ENCODE measurements at regions not wholly inside any gene's neighbourhood (a gene's known extent, or its start where the extent isn't known, plus 50 kb on each side); places are given as distances from the start of the nearest gene placed in this dataset.

DNA sequence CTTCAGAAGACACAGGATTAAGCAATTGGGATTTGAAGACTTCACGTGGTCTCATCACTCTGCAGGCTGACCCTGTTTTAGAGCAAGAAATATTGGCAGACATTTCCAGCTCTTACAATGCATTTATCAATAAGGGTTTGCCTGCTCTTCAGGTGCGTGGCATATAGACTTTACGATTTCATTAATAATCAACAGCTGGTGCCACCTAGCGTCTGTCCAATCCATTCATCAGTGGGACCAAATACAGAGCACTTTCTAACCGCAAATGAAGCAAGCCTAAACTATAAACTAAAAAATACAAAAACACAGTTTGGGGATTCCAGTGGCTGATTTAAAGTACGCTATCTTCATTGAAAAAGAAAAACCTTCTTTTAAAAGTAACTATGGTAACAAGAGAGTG lies 125.4 kb upstream of the DMD start:
- intact Hi-C loops (cut with micrococcal nuclease) = loop anchor here (5.0 kb wide), 1 partner anchor 929 kb away; no protein-coding TSS in a partner anchor
- Mint-ChIP-seq H3K36me3 (ENCODE audit: low read depth) (no peaks in the 10 kb centered on the region), H3K4me1 (no peaks in the 10 kb centered on the region), H3K27ac (no peak overlapping the region), H3K4me3 (no peak overlapping the region), H3K9me3 (no peaks in the 10 kb centered on the region), H3K27me3 (no peaks in the 10 kb centered on the region)
- ChIA-PET POLR2A (no interaction called here), CTCF (no interaction called here)
- DNase-seq (no peak), ATAC-seq (ENCODE audit: low read depth) (no peak)
- TF ChIP-seq, protein P1, sequence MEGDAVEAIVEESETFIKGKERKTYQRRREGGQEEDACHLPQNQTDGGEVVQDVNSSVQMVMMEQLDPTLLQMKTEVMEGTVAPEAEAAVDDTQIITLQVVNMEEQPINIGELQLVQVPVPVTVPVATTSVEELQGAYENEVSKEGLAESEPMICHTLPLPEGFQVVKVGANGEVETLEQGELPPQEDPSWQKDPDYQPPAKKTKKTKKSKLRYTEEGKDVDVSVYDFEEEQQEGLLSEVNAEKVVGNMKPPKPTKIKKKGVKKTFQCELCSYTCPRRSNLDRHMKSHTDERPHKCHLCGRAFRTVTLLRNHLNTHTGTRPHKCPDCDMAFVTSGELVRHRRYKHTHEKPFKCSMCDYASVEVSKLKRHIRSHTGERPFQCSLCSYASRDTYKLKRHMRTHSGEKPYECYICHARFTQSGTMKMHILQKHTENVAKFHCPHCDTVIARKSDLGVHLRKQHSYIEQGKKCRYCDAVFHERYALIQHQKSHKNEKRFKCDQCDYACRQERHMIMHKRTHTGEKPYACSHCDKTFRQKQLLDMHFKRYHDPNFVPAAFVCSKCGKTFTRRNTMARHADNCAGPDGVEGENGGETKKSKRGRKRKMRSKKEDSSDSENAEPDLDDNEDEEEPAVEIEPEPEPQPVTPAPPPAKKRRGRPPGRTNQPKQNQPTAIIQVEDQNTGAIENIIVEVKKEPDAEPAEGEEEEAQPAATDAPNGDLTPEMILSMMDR (IDR thresholded peaks at IDR 0.05) = no peak

DNA sequence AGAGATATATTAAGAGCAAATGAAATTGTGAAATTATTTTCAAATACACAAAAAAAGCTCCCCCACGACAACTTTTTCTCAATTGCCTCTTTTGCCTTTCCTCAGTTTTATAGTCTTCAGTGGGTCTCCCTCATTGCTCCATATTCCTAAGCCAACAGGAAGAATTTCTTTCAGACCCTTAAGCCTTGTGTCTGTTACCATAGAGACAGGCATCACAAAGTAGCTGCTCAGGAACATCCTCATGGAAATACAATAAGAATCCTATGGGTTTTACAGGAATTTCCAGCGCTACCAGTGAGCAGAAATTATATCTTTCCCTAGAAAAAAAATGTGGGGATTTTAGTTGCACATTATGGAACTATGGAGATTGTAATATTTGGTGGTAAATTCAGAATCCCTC lies 121.9 kb upstream of the DMD start:
- Mint-ChIP-seq H3K27me3 (no peaks in the 10 kb centered on the region), H3K9me3 (no peaks in the 10 kb centered on the region), H3K27ac (no peak overlapping the region), H3K36me3 (ENCODE audit: low read depth) (no peaks in the 10 kb centered on the region), H3K4me3 (no peak overlapping the region), H3K4me1 (no peaks in the 10 kb centered on the region)
- POLR2A ChIA-PET = no interaction called here
- intact Hi-C loops (cut with micrococcal nuclease) = no loop called here
- DNase-seq (no peak), ATAC-seq (ENCODE audit: low read depth) (no peak)
- CTCF ChIA-PET = no interaction called here
- TF ChIP-seq, protein P1 (IDR thresholded peaks at IDR 0.05) = no peak

DNA sequence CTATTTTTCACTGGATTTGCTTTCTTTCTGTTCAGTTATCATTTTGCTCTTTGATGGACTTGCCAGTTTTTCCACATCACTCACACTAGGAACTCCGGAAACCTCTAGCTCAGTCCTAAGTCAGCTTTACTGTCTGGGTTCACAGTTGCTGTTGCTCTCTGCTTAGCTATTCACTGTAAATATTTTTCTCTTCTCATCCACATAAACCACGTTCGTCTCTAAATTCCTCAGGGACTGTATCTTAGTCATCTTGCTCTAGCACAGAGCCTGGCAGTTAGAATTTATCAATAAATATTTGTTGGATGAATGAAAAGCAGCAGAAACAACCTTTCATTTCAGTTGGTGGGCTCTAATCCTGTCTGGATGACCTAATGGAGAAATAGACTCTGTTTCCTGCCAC lies 119.4 kb upstream of the DMD start:
- Mint-ChIP-seq H3K9me3 (no peaks in the 10 kb centered on the region), H3K27me3 (no peaks in the 10 kb centered on the region), H3K4me3 (no peak overlapping the region), H3K27ac (no peak overlapping the region), H3K4me1 (no peaks in the 10 kb centered on the region), H3K36me3 (ENCODE audit: low read depth) (no peaks in the 10 kb centered on the region)
- TF ChIP-seq, protein P1 (IDR thresholded peaks at IDR 0.05) = no peak
- intact Hi-C loops (cut with micrococcal nuclease) = no loop called here
- ChIA-PET POLR2A (no interaction called here), CTCF (no interaction called here)
- ATAC-seq (ENCODE audit: low read depth) = no peak
- no peak for DNase-seq

DNA sequence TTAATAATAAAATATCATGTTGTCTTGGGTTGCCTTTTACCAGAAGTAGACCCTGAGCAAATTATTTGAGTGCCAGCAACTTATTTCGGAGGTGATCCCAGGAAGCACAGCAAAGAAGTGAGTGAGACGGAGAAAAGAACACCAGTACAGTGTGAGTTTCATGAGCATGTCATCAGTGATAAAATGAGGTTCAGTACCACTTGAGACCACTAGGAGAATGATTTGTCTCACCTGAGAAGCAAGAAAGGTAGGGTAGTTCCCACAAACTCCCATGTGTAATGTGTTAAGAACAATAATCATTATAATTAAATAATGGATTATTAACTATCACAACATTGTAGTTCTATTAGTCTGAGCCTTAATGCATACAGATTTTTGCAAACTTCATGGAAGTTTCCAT lies 112.8 kb upstream of the DMD start:
- no peak overlapping the region for H3K27ac Mint-ChIP-seq
- no peak overlapping the region for H3K4me3 Mint-ChIP-seq
- no peaks in the 10 kb centered on the region for H3K36me3 Mint-ChIP-seq (ENCODE audit: low read depth)
- CTCF ChIA-PET = no interaction called here
- ATAC-seq (ENCODE audit: low read depth) (no peak), DNase-seq (no peak)
- intact Hi-C loops (cut with micrococcal nuclease) = no loop called here
- POLR2A ChIA-PET = no interaction called here
- no peaks in the 10 kb centered on the region for H3K9me3 Mint-ChIP-seq
- TF ChIP-seq, protein P1 (IDR thresholded peaks at IDR 0.05) = no peak
- no peaks in the 10 kb centered on the region for H3K27me3 Mint-ChIP-seq
- no peaks in the 10 kb centered on the region for H3K4me1 Mint-ChIP-seq

DNA sequence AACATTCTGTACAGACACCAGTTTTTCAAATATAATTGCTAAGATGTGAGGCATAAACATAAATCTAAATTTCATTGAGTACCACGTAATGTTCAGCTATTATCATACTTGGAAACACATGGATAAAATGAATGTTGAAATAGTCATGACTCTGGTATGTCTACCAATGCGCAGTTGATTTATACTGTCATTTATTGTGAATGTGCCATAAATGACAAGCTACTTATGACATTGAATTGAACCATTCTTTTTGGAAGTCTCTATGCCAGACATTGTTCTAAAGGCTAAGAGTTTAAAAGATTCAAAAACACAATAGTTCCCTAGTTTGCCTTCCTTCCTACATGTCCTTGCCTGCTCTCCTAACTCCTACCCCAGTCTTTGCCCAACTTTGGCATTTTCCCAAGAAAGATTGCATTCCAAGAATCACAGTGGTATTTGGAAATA lies 96.6 kb upstream of the DMD start:
- no peaks in the 10 kb centered on the region for H3K27me3 Mint-ChIP-seq
- H3K9me3 Mint-ChIP-seq = no peaks in the 10 kb centered on the region
- ChIA-PET POLR2A (no interaction called here), CTCF (no interaction called here)
- H3K27ac Mint-ChIP-seq = no peak overlapping the region
- H3K36me3 Mint-ChIP-seq (ENCODE audit: low read depth) = no peaks in the 10 kb centered on the region
- intact Hi-C loops (cut with micrococcal nuclease) = no loop called here
- TF ChIP-seq, protein P1 (IDR thresholded peaks at IDR 0.05) = no peak
- DNase-seq (no peak), ATAC-seq (ENCODE audit: low read depth) (no peak)
- H3K4me1 Mint-ChIP-seq = no peaks in the 10 kb centered on the region
- no peak overlapping the region for H3K4me3 Mint-ChIP-seq
